Panc1 (cell line): ENCODE measurements at regions not wholly inside any gene's neighbourhood (a gene's known extent, or its start where the extent isn't known, plus 50 kb on each side); places are given as distances from the start of the nearest gene placed in this dataset.

Source experiments
- CTCF ChIP-seq: fragments of 450-650 bp; IDR thresholded peaks from 2 replicates; pipeline ENCODE4 v1.5.1; 2017; ENCODE audit warnings: mild to moderate bottlenecking
- POLR2AphosphoS5 ChIP-seq: IDR thresholded peaks from 2 replicates; pipeline ENCODE4 v1.6.1; 2012; ENCODE audit warnings: mild to moderate bottlenecking, low read depth, low read length, moderate library complexity
- REST ChIP-seq, 2 experiments: IDR thresholded peaks; 2 replicates each; pipeline ENCODE4 v1.6.1; 2011 to 2012; ENCODE audit warnings: low read depth in 2 of 2, control low read depth in 1 of 2, low read length in 1 of 2, mild to moderate bottlenecking in 1 of 2, moderate library complexity in 1 of 2; ENCODE audit not compliant: insufficient read depth in 1 of 2
- SIN3A ChIP-seq: IDR thresholded peaks from 2 replicates; pipeline ENCODE4 v1.6.1; 2012; ENCODE audit warnings: low read depth, mild to moderate bottlenecking, low read length, moderate library complexity, borderline replicate concordance; ENCODE audit not compliant: insufficient read depth
- TCF7L2 ChIP-seq: IDR thresholded peaks from 2 replicates; pipeline ENCODE4 v1.6.1; 2011; ENCODE audit warnings: mild to moderate bottlenecking, low read depth, low read length, inconsistent platforms

DNA sequence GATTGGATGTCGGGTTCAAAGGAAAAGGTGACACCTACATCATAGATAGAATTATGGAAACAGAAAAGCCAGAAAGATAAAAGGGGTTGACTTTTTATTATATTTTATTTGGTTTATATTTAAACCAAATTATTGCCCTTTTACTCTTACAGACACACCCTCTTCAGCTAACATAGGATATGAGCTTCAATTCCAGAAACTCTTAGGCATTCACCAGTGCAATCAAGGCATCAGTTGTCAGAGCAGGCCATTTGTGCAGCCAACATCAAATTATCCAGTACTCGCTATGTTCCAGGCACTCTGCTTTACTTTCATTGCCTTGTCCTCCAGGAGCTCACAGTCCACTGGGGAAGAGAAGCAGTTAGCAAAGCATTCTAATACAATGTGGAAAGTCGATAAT lies 347.5 kb downstream of the TFEC start:
- TF ChIP-seq CTCF = no peak
- no peak for TF ChIP-seq POLR2AphosphoS5
- TF ChIP-seq SIN3A = no peak
- TF ChIP-seq REST (IDR thresholded peaks at IDR 0.05; ENCODE audit: insufficient read depth in 1 of 2, low read depth in 2 of 2, low read length in 1 of 2) = no peak
- TF ChIP-seq TCF7L2 = no peak
